ENCODE measurements at regions not wholly inside any gene's neighbourhood (a gene's known extent, or its start where the extent isn't known, plus 50 kb on each side); places are given as distances from the start of the nearest gene placed in this dataset.

- TF ChIP-seq CEBPB (IDR thresholded peaks at IDR 0.05; ENCODE audit: low read depth, low read length) (no peak), TBP (IDR thresholded peaks at IDR 0.05; ENCODE audit: low read depth, low read length) (no peak), EP300 (IDR thresholded peaks at IDR 0.05; ENCODE audit: borderline replicate concordance in 1 of 2, low read depth in 2 of 2, low read length in 2 of 2) (no peak), SIRT6 (IDR thresholded peaks at IDR 0.05; ENCODE audit: low read length) (no peak), CTBP2 (IDR thresholded peaks at IDR 0.05; ENCODE audit: borderline replicate concordance, insufficient read depth, insufficient read length, low read length) (no peak), SIX5 (IDR thresholded peaks at IDR 0.05; ENCODE audit: low read depth, low read length) (no peak), EZH2 (IDR thresholded peaks at IDR 0.05; ENCODE audit: low read depth, low read length, severe bottlenecking) (no peak), ATF2 (IDR thresholded peaks at IDR 0.05; ENCODE audit: low read length) (no peak), RXRA (IDR thresholded peaks at IDR 0.05; ENCODE audit: insufficient read depth, low read depth, low read length) (no peak)
These were observed 717.9 kb upstream of the ALCAM start (continued) for GRCh38 chr3:104648823-104649222.
